ENCODE measurements at regions not wholly inside any gene's neighbourhood (a gene's known extent, or its start where the extent isn't known, plus 50 kb on each side); places are given as distances from the start of the nearest gene placed in this dataset.

GRCh38 chrY:14292382-14292781 is 231.9 kb upstream of the NLGN4Y start:
- no peak overlapping the region for H3K4me3 ChIP-seq (ENCODE audit: control extremely low read depth in 1 of 5, extremely low read depth in 1 of 5, insufficient read depth in 1 of 5, low read depth in 2 of 5, low read length in 4 of 5)
- H3K4me2 ChIP-seq (replicated peaks; ENCODE audit: low read depth, low read length, poor library complexity, severe bottlenecking): no peak overlapping the region
- ChIA-PET POLR2A (no interaction called here), CTCF (no interaction called here)
- DNase-seq (no peak), ATAC-seq (ENCODE audit: low read depth) (no peak)
- no peak overlapping the region for H2AFZ ChIP-seq (ENCODE audit: insufficient read depth, low read depth, low read length, poor library complexity, severe bottlenecking)
- intact Hi-C loops (cut with micrococcal nuclease): no loop called here
- no peak overlapping the region for H3K9ac ChIP-seq (ENCODE audit: low read length)
- no peaks in the 10 kb centered on the region for H3K36me3 ChIP-seq (replicated peaks in 1 of 2; ENCODE audit: control extremely low read depth in 1 of 2, control insufficient read depth in 1 of 2, extremely low read depth in 1 of 2, insufficient read depth in 2 of 2, low read length in 1 of 2)
- Mint-ChIP-seq H3K4me1 (no peaks in the 10 kb centered on the region), H3K4me3 (no peak overlapping the region), H3K27ac (no peak overlapping the region), H3K27me3 (no peaks in the 10 kb centered on the region), H3K9me3 (ENCODE audit: insufficient read depth) (no peaks in the 10 kb centered on the region)
- H3K27me3 ChIP-seq (replicated peaks in 1 of 4; ENCODE audit: control extremely low read depth in 1 of 4, control insufficient read depth in 3 of 4, insufficient read depth in 4 of 4, low read length in 3 of 4): no peaks in the 10 kb centered on the region
- H3K9me3 ChIP-seq (ENCODE audit: control extremely low read depth in 1 of 3, control insufficient read depth in 2 of 3, insufficient read depth in 1 of 3, low read length in 2 of 3): no peaks in the 10 kb centered on the region
- no peaks in the 10 kb centered on the region for H4K20me1 ChIP-seq (ENCODE audit: control insufficient read depth, insufficient read depth, low read length, poor library complexity, severe bottlenecking)
- TF ChIP-seq EZH2 (IDR thresholded peaks at IDR 0.05; ENCODE audit: borderline replicate concordance, insufficient read depth, low read depth, low read length, poor library complexity, severe bottlenecking): no peak
- no peak for TF ChIP-seq CTCF (IDR thresholded peaks at IDR 0.05)
- no peaks in the 10 kb centered on the region for H3K4me1 ChIP-seq (ENCODE audit: control insufficient read depth in 2 of 2, insufficient read depth in 2 of 2, low read length in 2 of 2)
- no peak overlapping the region for H3K27ac ChIP-seq (ENCODE audit: low read length in 2 of 2)
- no CpG with 5 or more reads among the region's 2 CpGs for WGBS (ENCODE audit: insufficient coverage)
- H3K79me2 ChIP-seq (ENCODE audit: control insufficient read depth, insufficient read depth, low read length): no peaks in the 10 kb centered on the region

GRCh38 chrY:14300775-14301174 is 223.6 kb upstream of the NLGN4Y start:
- no peak overlapping the region for H2AFZ ChIP-seq (ENCODE audit: insufficient read depth, low read depth, low read length, poor library complexity, severe bottlenecking)
- H3K9ac ChIP-seq (ENCODE audit: low read length): no peak overlapping the region
- Mint-ChIP-seq H3K27ac (no peak overlapping the region), H3K9me3 (ENCODE audit: insufficient read depth) (no peaks in the 10 kb centered on the region), H3K4me1 (peaks cover 4% of the 10 kb centered on the region), H3K27me3 (no peaks in the 10 kb centered on the region), H3K4me3 (no peak overlapping the region)
- DNase-seq: no peak
- no peak overlapping the region for H3K27ac ChIP-seq (ENCODE audit: low read length in 2 of 2)
- CTCF ChIA-PET: no interaction called here
- H4K20me1 ChIP-seq (ENCODE audit: control insufficient read depth, insufficient read depth, low read length, poor library complexity, severe bottlenecking): no peaks in the 10 kb centered on the region
- POLR2A ChIA-PET: no interaction called here
- no CpG with 5 or more reads among the region's 4 CpGs for WGBS (ENCODE audit: insufficient coverage)
- TF ChIP-seq EZH2 (IDR thresholded peaks at IDR 0.05; ENCODE audit: borderline replicate concordance, insufficient read depth, low read depth, low read length, poor library complexity, severe bottlenecking) (no peak), CTCF (IDR thresholded peaks at IDR 0.05) (no peak)
- no peak for ATAC-seq (ENCODE audit: low read depth)
- intact Hi-C loops (cut with micrococcal nuclease): loop anchor here (10.0 kb wide), 1 partner anchor 74 kb away; no protein-coding TSS in a partner anchor
- H3K4me2 ChIP-seq (replicated peaks; ENCODE audit: low read depth, low read length, poor library complexity, severe bottlenecking): no peak overlapping the region
- no peak overlapping the region for H3K4me3 ChIP-seq (ENCODE audit: control extremely low read depth in 1 of 5, extremely low read depth in 1 of 5, insufficient read depth in 1 of 5, low read depth in 2 of 5, low read length in 4 of 5)
- no peaks in the 10 kb centered on the region for H3K36me3 ChIP-seq (replicated peaks in 1 of 2; ENCODE audit: control extremely low read depth in 1 of 2, control insufficient read depth in 1 of 2, extremely low read depth in 1 of 2, insufficient read depth in 2 of 2, low read length in 1 of 2)
- no peaks in the 10 kb centered on the region for H3K9me3 ChIP-seq (ENCODE audit: control extremely low read depth in 1 of 3, control insufficient read depth in 2 of 3, insufficient read depth in 1 of 3, low read length in 2 of 3)
- no peaks in the 10 kb centered on the region for H3K4me1 ChIP-seq (ENCODE audit: control insufficient read depth in 2 of 2, insufficient read depth in 2 of 2, low read length in 2 of 2)
- H3K79me2 ChIP-seq (ENCODE audit: control insufficient read depth, insufficient read depth, low read length): no peaks in the 10 kb centered on the region
- no peaks in the 10 kb centered on the region for H3K27me3 ChIP-seq (replicated peaks in 1 of 4; ENCODE audit: control extremely low read depth in 1 of 4, control insufficient read depth in 3 of 4, insufficient read depth in 4 of 4, low read length in 3 of 4)

Data from B cell (primary cell).